ENCODE measurements at regions not wholly inside any gene's neighbourhood (a gene's known extent, or its start where the extent isn't known, plus 50 kb on each side); places are given as distances from the start of the nearest gene placed in this dataset.

GRCh38 chr4:58491620-58492019 is 1381.4 kb upstream of the IGFBP7 start:
- H3K9me3 Mint-ChIP-seq, result peaks cover 5% of the 10 kb centered on the region
- H3K36me3 Mint-ChIP-seq (ENCODE audit: low read depth), result no peaks in the 10 kb centered on the region
- no peaks in the 10 kb centered on the region for H3K27me3 Mint-ChIP-seq (ENCODE audit: low read depth)

GRCh38 chr4:58477950-58478349 is 1367.8 kb upstream of the IGFBP7 start:
- no peak for DNase-seq (ENCODE audit: low read depth, low spot score)
- H3K27ac Mint-ChIP-seq (ENCODE audit: unreplicated experiment), result no peak overlapping the region
- no peak for TF ChIP-seq CTCF (conservative IDR thresholded peaks at IDR 0.05)
- H3K27me3 Mint-ChIP-seq (ENCODE audit: low read depth), result no peaks in the 10 kb centered on the region
- no peaks in the 10 kb centered on the region for H3K36me3 Mint-ChIP-seq (ENCODE audit: low read depth)
- no peaks in the 10 kb centered on the region for H3K4me1 Mint-ChIP-seq
- H3K4me3 Mint-ChIP-seq, result no peak overlapping the region
- H3K9me3 Mint-ChIP-seq, result peaks cover 2% of the 10 kb centered on the region

More at GRCh38 chr4:58491620-58492019, 1381.4 kb upstream of the IGFBP7 start:
- no peak overlapping the region for H3K4me3 Mint-ChIP-seq
- H3K4me1 Mint-ChIP-seq, result no peaks in the 10 kb centered on the region
- DNase-seq (ENCODE audit: low read depth, low spot score), result no peak
- H3K27ac Mint-ChIP-seq (ENCODE audit: unreplicated experiment), result no peak overlapping the region
- TF ChIP-seq CTCF (conservative IDR thresholded peaks at IDR 0.05), result no peak

GRCh38 chr4:58477513-58477912 is 1367.3 kb upstream of the IGFBP7 start:
- Mint-ChIP-seq H3K9me3 (peaks cover 2% of the 10 kb centered on the region), H3K27me3 (ENCODE audit: low read depth) (no peaks in the 10 kb centered on the region), H3K27ac (ENCODE audit: unreplicated experiment) (no peak overlapping the region), H3K4me3 (no peak overlapping the region), H3K4me1 (no peaks in the 10 kb centered on the region), H3K36me3 (ENCODE audit: low read depth) (no peaks in the 10 kb centered on the region)
- no peak for TF ChIP-seq CTCF (conservative IDR thresholded peaks at IDR 0.05)
- DNase-seq (ENCODE audit: low read depth, low spot score), result no peak

- Mint-ChIP-seq H3K36me3 (ENCODE audit: low read depth) (no peaks in the 10 kb centered on the region), H3K4me1 (no peaks in the 10 kb centered on the region)
- TF ChIP-seq CTCF (conservative IDR thresholded peaks at IDR 0.05), result no peak
These were observed 1364.9 kb upstream of the IGFBP7 start for GRCh38 chr4:58475097-58475496.

GRCh38 chr4:58465031-58465430 is 1354.8 kb upstream of the IGFBP7 start:
- no peak for TF ChIP-seq CTCF (conservative IDR thresholded peaks at IDR 0.05)
- Mint-ChIP-seq H3K27ac (ENCODE audit: unreplicated experiment) (no peak overlapping the region), H3K4me3 (no peak overlapping the region), H3K4me1 (peaks cover 5% of the 10 kb centered on the region), H3K36me3 (ENCODE audit: low read depth) (no peaks in the 10 kb centered on the region), H3K9me3 (peaks cover 14% of the 10 kb centered on the region), H3K27me3 (ENCODE audit: low read depth) (no peaks in the 10 kb centered on the region)
- no peak for DNase-seq (ENCODE audit: low read depth, low spot score)

More at GRCh38 chr4:58475097-58475496, 1364.9 kb upstream of the IGFBP7 start:
- peaks cover 2% of the 10 kb centered on the region for H3K9me3 Mint-ChIP-seq
- no peak for DNase-seq (ENCODE audit: low read depth, low spot score)
- no peak overlapping the region for H3K4me3 Mint-ChIP-seq
- no peak overlapping the region for H3K27ac Mint-ChIP-seq (ENCODE audit: unreplicated experiment)
- no peaks in the 10 kb centered on the region for H3K27me3 Mint-ChIP-seq (ENCODE audit: low read depth)

Measured in neural crest cell (in vitro differentiated cells).